Kidney glomerular epithelial cell (primary cell): ENCODE measurements at regions not wholly inside any gene's neighbourhood (a gene's known extent, or its start where the extent isn't known, plus 50 kb on each side); places are given as distances from the start of the nearest gene placed in this dataset.
"Not testable (repeated sequence)": the region's sequence is repeated elsewhere in the genome, so short reads cannot be mapped to it uniquely, and the experiment has no call there.

Experiments
- DNase-seq: peaks from one replicate; lab custom pipeline; 2025; lab: John Stamatoyannopoulos, UW

GRCh38 chr11:130526846-130527245, 78.4 kb downstream of the ADAMTS15 start:
- DNase-seq = no peak

DNA sequence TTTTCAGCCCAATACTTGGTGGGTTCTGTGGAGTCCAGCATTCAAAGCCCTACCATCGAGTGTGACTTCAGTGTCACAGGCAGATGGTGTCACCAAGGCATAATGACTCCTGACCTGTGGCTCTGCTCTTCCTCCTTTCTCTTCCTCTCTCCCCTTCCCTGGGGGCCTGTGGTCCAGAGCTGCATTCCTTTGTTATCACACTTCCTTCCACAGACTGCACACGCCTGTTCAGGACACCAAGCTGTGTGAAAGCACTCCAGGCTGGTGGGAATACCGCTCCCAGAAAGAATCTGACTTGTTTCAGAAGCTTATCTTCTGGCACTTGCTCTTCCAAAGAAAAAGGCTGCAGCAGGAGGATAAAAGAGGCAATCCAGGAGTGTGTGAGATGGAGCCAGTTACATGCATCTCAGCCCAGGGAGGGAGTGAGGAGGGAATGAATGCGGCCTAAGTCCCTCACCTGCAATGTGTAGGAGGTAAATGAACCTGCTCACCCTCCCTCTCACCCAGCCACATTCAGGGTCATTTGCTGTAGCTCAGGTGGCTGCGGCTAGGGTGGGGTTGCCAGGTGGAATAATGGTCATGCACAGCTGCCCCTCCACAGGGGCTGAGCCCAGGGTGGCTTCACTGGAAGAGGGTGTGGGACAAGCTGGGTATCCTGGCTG, 79.3 kb downstream of the ADAMTS15 start:
- DNase-seq = peak; percentile 23

- peak; percentile 34 for DNase-seq
These were observed 80.1 kb downstream of the ADAMTS15 start for GRCh38 chr11:130528298-130529261.

- DNase-seq = no peak
These were observed 80.9 kb downstream of the ADAMTS15 start for GRCh38 chr11:130529366-130529765.

GRCh38 chr11:130531061-130531460, 82.6 kb downstream of the ADAMTS15 start:
- DNase-seq = peak; percentile 95

DNA sequence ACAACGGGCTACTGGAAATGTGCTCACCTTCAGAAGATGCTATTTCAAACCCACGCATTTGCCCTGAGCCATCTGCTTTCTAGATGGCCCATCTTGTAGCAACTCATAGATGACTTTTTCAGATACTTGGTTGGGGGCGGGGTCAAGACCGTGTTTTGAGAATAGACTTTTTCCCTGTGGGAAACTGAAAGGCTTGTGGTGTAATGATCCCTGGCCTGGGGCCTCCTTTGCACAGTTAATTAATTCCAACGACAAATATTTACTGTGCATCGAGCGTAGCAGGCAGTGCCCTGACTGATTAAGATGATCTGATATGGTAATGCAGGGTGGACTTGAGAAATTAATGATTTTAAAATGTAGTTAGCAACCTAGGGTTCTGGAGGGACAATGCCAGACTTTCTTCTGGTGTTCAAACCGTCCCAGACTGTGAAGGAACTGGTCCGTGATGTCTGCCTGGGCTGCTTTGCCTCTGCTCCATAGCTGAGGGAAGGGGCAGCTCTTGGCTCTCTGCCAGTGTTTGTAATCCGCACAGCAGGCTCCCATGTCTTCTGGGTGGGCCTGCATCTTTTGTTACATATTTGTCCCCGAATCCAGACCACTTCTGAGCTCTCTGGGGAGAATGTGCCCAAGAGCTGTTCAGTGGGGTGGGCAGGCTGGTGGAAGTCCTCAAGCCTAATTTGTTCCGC, 84.8 kb downstream of the ADAMTS15 start:
- peak; percentile 42 for DNase-seq

DNA sequence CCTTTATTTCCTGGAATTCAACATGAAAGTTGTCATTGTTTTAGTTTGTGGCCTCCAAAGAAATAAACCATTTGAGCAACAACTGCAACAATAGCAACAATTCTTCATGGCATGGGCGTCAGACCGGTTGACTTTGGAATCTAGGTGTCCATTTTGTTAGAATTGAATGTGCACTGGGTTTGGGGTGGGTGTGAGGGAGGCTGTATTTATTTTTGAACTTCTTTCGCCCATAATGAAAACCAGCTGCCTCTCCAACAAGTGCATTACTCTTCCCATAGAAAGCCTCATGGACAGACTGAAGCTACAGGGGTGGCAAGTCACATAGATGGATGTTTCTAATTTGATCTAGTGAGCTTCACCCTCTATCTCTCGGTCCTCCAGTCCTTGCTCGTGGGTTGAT, 85.4 kb downstream of the ADAMTS15 start:
- no peak for DNase-seq

DNA sequence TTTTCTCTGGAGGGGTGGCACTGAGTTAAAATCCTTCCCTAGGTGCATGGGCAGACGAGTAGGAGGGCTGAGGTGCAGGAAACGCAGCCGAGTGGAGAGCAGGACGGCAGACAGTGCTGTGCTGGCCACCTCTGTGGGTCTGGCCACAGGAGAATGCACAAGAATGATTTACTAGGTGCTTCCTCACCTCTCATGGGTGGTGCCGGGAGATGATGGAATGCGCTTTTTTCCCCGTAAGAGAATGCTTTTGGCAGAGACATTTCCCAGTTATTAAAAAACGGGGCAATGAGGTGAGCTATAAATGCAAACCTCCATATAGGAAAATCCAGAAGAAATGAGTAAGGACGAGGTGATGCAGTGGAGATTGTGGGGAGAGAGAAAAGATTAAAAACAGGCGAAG, 86.1 kb downstream of the ADAMTS15 start:
- DNase-seq = peak; percentile 89

DNA sequence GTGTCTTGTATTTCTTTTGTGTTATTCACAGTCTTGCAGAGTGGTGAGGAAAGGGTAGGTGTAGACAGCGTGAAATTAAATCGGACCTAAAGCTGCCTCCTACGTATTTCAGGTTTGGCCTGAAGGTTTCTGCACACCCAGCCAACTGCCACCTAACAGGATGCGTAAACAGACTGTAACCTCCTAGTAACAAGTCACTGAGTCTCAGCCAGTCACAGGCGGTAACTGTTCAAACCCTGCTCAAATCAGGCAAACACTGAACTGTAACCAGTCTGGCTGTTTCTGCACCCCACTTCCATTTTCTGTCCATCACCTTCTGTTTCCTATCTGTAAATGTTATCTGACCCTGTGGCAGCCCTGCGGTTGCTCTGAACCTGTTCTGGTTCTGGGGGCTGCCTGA, 87.1 kb downstream of the ADAMTS15 start:
- DNase-seq = peak; percentile 12

DNA sequence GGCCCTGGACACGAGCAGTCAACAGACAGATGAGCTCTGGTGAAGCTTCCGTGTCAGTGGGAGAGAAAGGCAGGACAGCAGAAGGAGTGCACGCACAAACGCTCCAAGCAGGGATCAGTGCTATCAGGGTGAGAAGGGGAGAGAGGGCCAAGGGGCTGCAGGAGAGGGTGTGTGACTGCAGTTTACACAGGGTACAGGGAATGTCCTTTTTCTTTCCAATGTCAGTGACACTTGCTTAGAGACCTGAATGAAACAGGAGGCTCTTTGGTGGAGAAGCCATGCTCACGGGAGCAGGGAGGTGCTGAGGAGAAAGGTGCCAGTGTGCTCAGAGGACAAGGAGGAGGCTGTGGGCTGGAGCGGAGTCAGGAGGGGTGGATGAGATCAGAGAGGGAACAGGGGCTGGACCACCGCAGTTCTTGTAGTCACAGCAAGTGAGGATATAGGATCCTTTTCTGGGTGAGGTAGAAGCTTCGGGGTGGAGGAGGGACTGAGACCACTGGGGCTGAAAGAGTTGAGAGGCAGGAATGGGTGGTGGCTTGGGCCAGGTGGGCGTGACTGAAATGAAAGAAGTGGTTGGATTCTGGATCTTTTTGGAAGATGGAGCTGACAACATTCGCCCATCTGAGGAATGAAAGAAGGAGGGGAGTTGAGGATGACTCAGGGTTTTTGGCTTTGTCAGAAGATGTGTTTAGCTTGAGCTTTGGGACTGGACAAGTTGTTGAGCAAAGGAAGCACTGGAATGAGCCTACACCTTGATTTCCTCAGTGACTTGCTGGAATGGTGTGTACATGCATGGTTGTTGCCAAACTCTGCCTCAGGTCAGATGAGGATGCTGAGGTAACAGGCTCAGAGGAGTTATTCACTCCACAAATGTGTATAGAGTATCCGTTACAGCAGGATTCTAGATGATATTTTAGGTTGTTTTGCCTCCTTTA, 87.9 kb downstream of the ADAMTS15 start:
- DNase-seq = peak; percentile 14

GRCh38 chr11:130539680-130540079, 91.2 kb downstream of the ADAMTS15 start:
- not testable (repeated sequence) for DNase-seq

DNA sequence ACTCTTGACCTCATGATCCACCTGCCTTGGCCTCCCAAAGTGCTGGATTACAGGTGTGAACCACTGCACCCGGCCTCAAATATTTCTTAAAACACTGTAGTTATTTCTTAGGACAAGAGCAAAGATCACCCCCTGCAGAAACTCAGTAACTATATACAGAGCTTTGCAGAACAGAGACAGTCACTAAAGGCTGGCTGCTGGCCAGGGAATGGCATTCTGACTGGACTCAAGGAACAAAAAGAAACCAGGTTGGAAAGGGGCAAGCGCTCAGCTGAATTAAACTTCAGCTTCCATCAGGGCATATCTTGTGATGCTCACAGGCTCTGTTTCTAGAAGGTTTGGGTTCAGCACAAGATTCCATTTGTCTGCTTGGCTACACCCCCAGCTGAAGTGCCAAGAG, 95.8 kb downstream of the ADAMTS15 start:
- no peak for DNase-seq

- DNase-seq = no peak
These were observed 97.1 kb downstream of the ADAMTS15 start for GRCh38 chr11:130545449-130546072.

- DNase-seq = no peak
These were observed 98.0 kb downstream of the ADAMTS15 start for GRCh38 chr11:130546438-130546837.

DNA sequence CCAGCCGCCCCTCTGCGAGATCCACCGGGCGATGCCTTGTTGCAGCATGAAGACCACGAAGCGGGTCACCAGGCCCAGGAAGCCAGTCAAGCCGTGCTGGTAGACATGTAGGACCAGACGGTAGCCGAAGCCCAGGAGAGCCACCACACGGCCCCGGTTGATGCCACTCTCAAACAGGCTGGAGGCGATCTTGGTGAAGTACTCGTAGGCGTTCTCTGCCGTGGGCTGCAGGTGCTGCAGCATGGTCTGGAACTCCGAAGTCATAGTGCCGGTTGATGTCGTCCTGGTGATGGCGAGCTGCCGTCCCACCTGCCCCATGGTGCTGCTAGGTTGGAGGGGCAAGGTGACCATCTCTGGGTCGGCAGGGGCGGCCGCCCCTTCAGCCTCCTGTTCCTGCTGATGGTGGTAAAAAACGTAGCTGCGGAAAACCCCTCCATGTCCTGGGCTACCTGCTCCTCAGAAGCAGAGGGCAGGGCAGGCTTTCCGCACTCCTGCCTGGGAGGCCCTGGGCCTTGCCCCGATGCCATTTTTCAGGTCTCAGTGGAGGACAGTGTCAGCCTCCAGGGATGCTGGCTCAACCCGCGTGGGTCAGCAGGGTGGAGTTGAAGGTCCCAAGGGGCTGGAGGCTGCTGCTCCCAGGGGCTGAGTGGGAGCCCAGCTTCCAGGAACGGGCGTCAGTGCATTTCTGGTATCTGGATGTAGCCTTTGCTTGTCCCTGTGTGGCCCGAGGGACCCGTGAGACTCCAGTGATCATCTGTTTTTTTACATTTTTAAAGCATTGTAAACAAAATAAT, 98.7 kb downstream of the ADAMTS15 start:
- DNase-seq = no peak

GRCh38 chr11:130547761-130548490, 99.5 kb downstream of the ADAMTS15 start:
- DNase-seq = no peak

GRCh38 chr11:130548491-130548833, 100.0 kb downstream of the ADAMTS15 start:
- no peak for DNase-seq

- no peak for DNase-seq
These were observed 101.1 kb downstream of the ADAMTS15 start for GRCh38 chr11:130549393-130549999.

GRCh38 chr11:130550150-130550549, 101.7 kb downstream of the ADAMTS15 start:
- no peak for DNase-seq
